GM12878 (cell line): ENCODE measurements at regions not wholly inside any gene's neighbourhood (a gene's known extent, or its start where the extent isn't known, plus 50 kb on each side); places are given as distances from the start of the nearest gene placed in this dataset.

Experiments
- ATAC-seq: fragments of 200-7000 bp; cut with Tn5 transposase; 3 replicates; pipeline ENCODE4 v1.9.1; 2020; ENCODE audit warnings: mild to moderate bottlenecking, moderate library complexity
- BruUV-seq: library from RNA; stranded (reverse); fragments of 400-500 nt; replicated peaks from 2 replicates; lab custom pipeline; 2021; lab: Mats Ljungman, UMichigan
- CTCF ChIA-PET: fragments of 300-600 bp; sonication (Branson Sonifier 250); formaldehyde crosslinking; extraction: SDS; loops from one replicate; lab custom pipeline; 2021; ENCODE audit warnings: inconsistent platforms; lab: Yijun Ruan, JAX
- POLR2A ChIA-PET: fragments of 350-600 bp; formaldehyde crosslinking; extraction: SDS; loops from one replicate; lab custom pipeline; 2021; ENCODE audit warnings: inconsistent platforms; lab: Charles Lee
- RAD21 ChIA-PET: fragments of 300-600 bp; sonication (Branson Sonifier 250); formaldehyde crosslinking; loops from one replicate; lab custom pipeline; 2023; ENCODE audit warnings: antibody characterized with exemption; ENCODE audit not compliant: unreplicated experiment; lab: Charles Lee
- SMC1A ChIA-PET: fragments of 300-600 bp; sonication (Branson Sonifier 250); formaldehyde crosslinking; loops from one replicate; lab custom pipeline; 2023; ENCODE audit not compliant: unreplicated experiment, uncharacterized antibody; lab: Charles Lee
- DNase-seq: peaks from one replicate; pipeline ENCODE4 v3.0.0-alpha.2; 2011; ENCODE audit warnings: low read depth, low spot score
- FAIRE-seq: peaks from 3 replicates; lab custom pipeline; 2011; peaks lifted over from hg19 to GRCh38; lab: Jason Lieb, UNC
- H2AFZ ChIP-seq: 2 replicates; pipeline ENCODE4 v1.6.0; 2011; ENCODE audit warnings: low read depth, low read length, control low read depth; ENCODE audit not compliant: control insufficient read depth
- H3K27ac ChIP-seq: 2 replicates; pipeline ENCODE4 v1.5.1; 2011; ENCODE audit warnings: control low read depth; ENCODE audit not compliant: control insufficient read depth, insufficient read depth
- H3K27me3 ChIP-seq, 2 experiments: replicated peaks in 1 of 2; 2 replicates each; pipeline versions ENCODE4 v1.6.0 to v1.6.1; 2011; ENCODE audit warnings: low read length in 1 of 2; ENCODE audit not compliant: control insufficient read depth in 2 of 2, insufficient read depth in 2 of 2
- H3K36me3 ChIP-seq, 2 experiments: 2 replicates each; pipeline ENCODE4 v1.5.1; 2011; ENCODE audit warnings: low read length in 1 of 2; ENCODE audit not compliant: control insufficient read depth in 2 of 2, insufficient read depth in 2 of 2
- H3K4me1 ChIP-seq: 2 replicates; pipeline ENCODE4 v1.6.1; 2011; ENCODE audit warnings: mild to moderate bottlenecking, low read length, moderate library complexity, mixed read lengths; ENCODE audit not compliant: control insufficient read depth, insufficient read depth
- H3K4me2 ChIP-seq: 2 replicates; pipeline ENCODE4 v1.6.0; 2011; ENCODE audit warnings: control low read depth; ENCODE audit not compliant: control insufficient read depth, insufficient read depth
- H3K4me3 ChIP-seq: fragments of 200-600 bp; sonication (generic); 2 replicates; pipeline ENCODE4 v1.5.1; 2016
- H3K79me2 ChIP-seq: 2 replicates; pipeline ENCODE4 v1.6.0; 2011; ENCODE audit warnings: low read length; ENCODE audit not compliant: control insufficient read depth, insufficient read depth
- H3K9ac ChIP-seq: 2 replicates; pipeline ENCODE4 v1.8.0; 2011; ENCODE audit warnings: low read length, control low read depth, mixed read lengths; ENCODE audit not compliant: control insufficient read depth, insufficient read depth
- H3K9me3 ChIP-seq: replicated peaks from 3 replicates; pipeline ENCODE4 v1.5.1; 2011; ENCODE audit warnings: mild to moderate bottlenecking, low read length; ENCODE audit not compliant: control insufficient read depth, insufficient read depth
- H4K20me1 ChIP-seq: 2 replicates; pipeline ENCODE4 v1.6.0; 2011; ENCODE audit not compliant: control insufficient read depth, insufficient read depth
- CHD1 ChIP-seq: IDR thresholded peaks from 2 replicates; pipeline ENCODE4 v1.6.1; 2012; ENCODE audit warnings: low read depth, low read length, improper control_type of control experiment
- E4F1 ChIP-seq: fragments of 450-650 bp; IDR thresholded peaks from 2 replicates; pipeline ENCODE4 v1.6.1; 2018; ENCODE audit warnings: borderline replicate concordance, mild to moderate bottlenecking; ENCODE audit not compliant: partially characterized antibody
- HDGF ChIP-seq: fragments of 450-650 bp; IDR thresholded peaks from 2 replicates; pipeline ENCODE4 v1.6.1; 2016; ENCODE audit warnings: antibody characterized with exemption
- HSF1 ChIP-seq: fragments of 150-350 bp; IDR thresholded peaks from 2 replicates; pipeline ENCODE4 v1.6.1; 2014; ENCODE audit warnings: mild to moderate bottlenecking, low read depth, low read length
- POU2F2 ChIP-seq: IDR thresholded peaks from 3 replicates; pipeline ENCODE4 v1.6.1; 2011; ENCODE audit warnings: low read depth, mild to moderate bottlenecking, low read length, borderline replicate concordance
- PRDM15 ChIP-seq: fragments of 450-650 bp; formaldehyde crosslinking; IDR thresholded peaks from 2 replicates; pipeline ENCODE4 v1.4.0; 2020; ENCODE audit warnings: mild to moderate bottlenecking, moderate library complexity
- RFX5 ChIP-seq: IDR thresholded peaks from 2 replicates; pipeline ENCODE4 v1.6.1; 2011; ENCODE audit warnings: low read depth, low read length, improper control_type of control experiment
- SMAD1 ChIP-seq: fragments of 450-650 bp; IDR thresholded peaks from 2 replicates; pipeline ENCODE4 v1.6.1; 2018; ENCODE audit warnings: mild to moderate bottlenecking, low read depth; ENCODE audit not compliant: partially characterized antibody
- TBL1XR1 ChIP-seq: IDR thresholded peaks from 2 replicates; pipeline ENCODE4 v1.6.1; 2012; ENCODE audit warnings: low read depth, low read length, improper control_type of control experiment
- ZSCAN29 ChIP-seq: fragments of 450-650 bp; IDR thresholded peaks from 2 replicates; pipeline ENCODE4 v1.6.1; 2017; ENCODE audit warnings: mild to moderate bottlenecking, moderate library complexity
- WGBS: methylation state at CpG from one replicate; pipeline ENCODE4 v1.1.6; 2016; ENCODE audit warnings: low lambda C conversion rate; ENCODE audit not compliant: insufficient replicate concordance, insufficient coverage; ENCODE audit errors: missing lambda C conversion rate; 5-methylcytosine and 5-hydroxymethylcytosine counted together
- in situ Hi-C: fragments of 300-500 bp; cut with MboI; formaldehyde crosslinking; loops from 9 replicates; pipeline ENCODE4 v1.14.3; 2018; ENCODE audit warnings: mixed read lengths
- intact Hi-C: fragments of 100-400 bp; cut with micrococcal nuclease; formaldehyde crosslinking; loops from one replicate; pipeline ENCODE4 v1.14.2; 2022; ENCODE audit not compliant: unreplicated experiment
- TF ChIP-seq, protein P1 (sequence below): IDR thresholded peaks from 2 replicates; pipeline ENCODE4 v1.6.1; 2011; ENCODE audit warnings: low read depth, mild to moderate bottlenecking, low read length, moderate library complexity, borderline replicate concordance; ENCODE audit errors: extremely low read depth

GRCh38 chr11:134951305-134951700, 539.3 kb upstream of the B3GAT1 start:
- BruUV-seq = no TSS peak
- ChIA-PET CTCF (interaction anchor here (1.2 kb wide), 1 partner anchor 15 kb away, joined by 3 read pairs; no protein-coding TSS in a partner anchor), RAD21 (no interaction called here), POLR2A (no interaction called here), SMC1A (no interaction called here)
- no peak overlapping the region for H3K9ac ChIP-seq
- in situ Hi-C loops = no loop called here
- no peak overlapping the region for H3K4me3 ChIP-seq
- ATAC-seq (no peak), DNase-seq (no peak), FAIRE-seq (no peak)
- no peaks in the 10 kb centered on the region for H3K4me1 ChIP-seq
- WGBS = 23% methylated on average over 6 of the region's 6 CpGs
- no peaks in the 10 kb centered on the region for H3K9me3 ChIP-seq
- H4K20me1 ChIP-seq = no peaks in the 10 kb centered on the region
- H3K4me2 ChIP-seq = no peak overlapping the region
- H3K27ac ChIP-seq = no peak overlapping the region
- no peaks in the 10 kb centered on the region for H3K79me2 ChIP-seq
- no peak overlapping the region for H2AFZ ChIP-seq
- H3K27me3 ChIP-seq = no peaks in the 10 kb centered on the region; a peak in 1 of 4 replicates
- intact Hi-C loops = no loop called here
- TF ChIP-seq SMAD1 = no peak
- TF ChIP-seq PRDM15 = no peak
- no peak for TF ChIP-seq CHD1
- no peak for TF ChIP-seq HSF1
- TF ChIP-seq TBL1XR1 = no peak
- no peak for TF ChIP-seq RFX5
- no peak for TF ChIP-seq POU2F2
- TF ChIP-seq, protein P1, sequence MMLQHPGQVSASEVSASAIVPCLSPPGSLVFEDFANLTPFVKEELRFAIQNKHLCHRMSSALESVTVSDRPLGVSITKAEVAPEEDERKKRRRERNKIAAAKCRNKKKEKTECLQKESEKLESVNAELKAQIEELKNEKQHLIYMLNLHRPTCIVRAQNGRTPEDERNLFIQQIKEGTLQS = no peak
- no peak for TF ChIP-seq HDGF
- no peak for TF ChIP-seq ZSCAN29
- TF ChIP-seq E4F1 = no peak
- no peaks in the 10 kb centered on the region for H3K36me3 ChIP-seq
